GM12873 (cell line): ENCODE measurements at regions not wholly inside any gene's neighbourhood (a gene's known extent, or its start where the extent isn't known, plus 50 kb on each side); places are given as distances from the start of the nearest gene placed in this dataset.

ENCODE experiments used
- CTCF ChIP-seq: IDR thresholded peaks from 2 replicates; pipeline ENCODE4 v1.5.1; 2012; ENCODE audit warnings: low read depth, mild to moderate bottlenecking, moderate library complexity, low read length, control low read depth; ENCODE audit not compliant: insufficient read depth; ENCODE audit errors: missing control alignments

DNA sequence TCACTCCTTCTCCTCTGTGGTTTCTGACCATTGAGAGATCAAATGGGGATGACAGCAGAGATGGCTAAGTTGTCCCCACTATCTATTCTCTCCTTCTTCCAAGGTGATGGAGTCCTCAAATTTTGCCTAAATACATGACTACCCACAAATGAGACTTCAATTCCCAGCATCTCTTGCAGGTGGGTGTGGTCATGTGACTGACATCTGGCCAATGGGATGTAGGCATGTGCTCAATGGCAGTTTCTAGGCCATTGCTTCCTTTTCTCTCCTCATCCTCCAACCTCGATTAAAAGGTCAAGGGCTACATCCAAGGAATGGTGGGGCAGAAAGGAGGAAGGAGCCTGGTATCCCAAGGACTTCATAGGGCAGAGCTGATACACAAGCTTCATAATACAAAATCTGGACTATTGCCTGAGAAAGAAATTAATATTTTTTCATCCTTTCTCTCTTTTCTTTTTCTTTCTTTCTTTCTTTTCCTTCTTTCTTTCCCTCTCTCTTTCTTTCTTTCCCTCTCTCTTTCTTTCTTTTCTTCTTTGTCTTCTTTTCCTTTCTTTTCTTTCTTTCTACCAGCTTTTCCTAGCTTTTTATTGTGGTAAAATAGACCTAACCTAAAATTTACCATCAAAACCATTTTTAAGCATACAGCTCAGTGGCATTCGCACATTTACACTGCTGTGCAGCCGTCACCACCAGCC is 100.9 kb upstream of the PRB2 start:
- no peak for TF ChIP-seq CTCF

GRCh38 chr12:11497438-11497837 is 102.1 kb upstream of the PRB2 start:
- TF ChIP-seq CTCF, result no peak

GRCh38 chr12:11497995-11498394 is 102.6 kb upstream of the PRB2 start:
- TF ChIP-seq CTCF, result no peak

DNA sequence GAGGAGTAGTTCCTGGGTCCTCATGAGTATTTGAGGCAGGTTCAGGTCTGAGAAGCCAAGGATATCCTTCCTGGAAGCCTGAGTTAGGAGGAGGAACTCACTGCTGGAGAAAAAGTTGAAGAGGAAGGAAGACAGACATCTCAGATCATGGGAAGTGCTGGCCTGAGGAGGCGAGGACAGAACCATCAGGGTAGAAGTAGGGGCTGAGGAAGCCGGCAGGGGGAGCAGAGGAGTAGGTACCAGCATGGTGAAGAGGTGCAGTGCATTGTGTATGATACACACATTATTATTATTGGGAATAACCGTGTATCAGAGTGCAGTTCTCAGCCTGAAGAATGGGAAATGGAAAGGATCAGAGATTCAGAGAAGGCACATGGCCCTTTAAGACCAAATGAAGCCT is 103.2 kb upstream of the PRB2 start:
- TF ChIP-seq CTCF, result peak; percentile 64

- TF ChIP-seq CTCF, result no peak
Observed at GRCh38 chr12:11499806-11500187, 104.4 kb upstream of the PRB2 start.

DNA sequence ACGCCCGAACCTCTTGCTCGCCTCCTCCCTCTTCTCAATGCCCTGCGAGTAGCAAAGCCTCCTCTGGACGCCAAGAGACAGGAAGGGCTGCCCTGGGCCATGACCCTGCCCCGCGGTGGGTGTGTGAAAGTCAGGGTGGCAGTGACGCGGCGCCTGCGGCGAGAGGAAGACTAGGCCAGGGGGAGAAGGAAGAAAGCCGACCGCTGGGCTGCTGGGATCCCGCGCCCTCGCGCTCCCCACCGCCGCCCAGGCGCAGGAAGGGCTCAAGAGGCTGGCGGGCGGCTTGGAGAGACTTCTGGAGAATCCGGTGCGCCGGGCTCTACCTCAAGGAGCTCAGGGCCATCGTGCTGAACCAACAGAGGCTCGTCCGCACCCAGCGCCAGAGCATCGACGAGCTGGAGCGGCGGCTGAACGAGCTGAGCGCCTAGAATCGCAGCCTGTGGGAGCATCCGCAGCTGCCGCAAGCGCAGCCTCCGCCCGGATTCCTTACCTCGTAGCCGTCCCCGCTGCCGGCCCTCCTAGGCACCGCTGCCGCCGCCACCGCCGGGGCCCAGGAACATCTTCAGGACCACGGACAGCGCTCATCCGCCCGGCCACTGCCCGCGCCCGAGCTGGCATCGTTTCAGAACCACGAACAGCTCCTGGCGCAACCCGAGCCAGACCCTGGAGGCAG is 105.0 kb upstream of the PRB2 start:
- no peak for TF ChIP-seq CTCF

DNA sequence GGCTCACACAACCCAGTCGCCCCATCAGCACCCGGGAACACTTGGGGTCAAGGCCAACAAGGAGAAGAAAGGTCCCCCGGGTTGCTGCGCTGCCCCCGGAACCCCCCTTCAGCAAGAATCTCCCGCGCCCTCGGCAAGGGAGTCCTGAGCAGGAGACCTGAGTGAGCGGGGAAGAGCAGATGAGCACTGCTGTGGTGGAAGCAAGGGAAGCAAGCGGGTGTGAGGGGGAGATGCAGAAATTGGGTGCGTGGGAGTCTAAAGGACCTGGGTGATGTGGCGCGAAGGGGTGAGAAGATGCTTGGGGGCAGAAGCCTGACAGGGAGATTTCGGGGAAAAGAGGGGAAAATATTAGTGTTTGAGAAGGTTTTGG is 105.5 kb upstream of the PRB2 start:
- no peak for TF ChIP-seq CTCF
